H1 (cell line): ENCODE measurements at regions not wholly inside any gene's neighbourhood (a gene's known extent, or its start where the extent isn't known, plus 50 kb on each side); places are given as distances from the start of the nearest gene placed in this dataset.

Experiments
- EZH2 ChIP-seq: fragments of 200-600 bp; sonication (generic); IDR thresholded peaks from 2 replicates; pipeline ENCODE4 v1.7.1; 2012; ENCODE audit warnings: low read depth, mild to moderate bottlenecking, moderate library complexity, low read length, inconsistent platforms; ENCODE audit not compliant: severe bottlenecking
- JUND ChIP-seq: IDR thresholded peaks from 2 replicates; pipeline ENCODE4 v1.6.1; 2011; ENCODE audit warnings: mild to moderate bottlenecking, improper control_type of control experiment, low read length
- TF ChIP-seq, protein P1 (sequence below), 3 experiments: IDR thresholded peaks; 1 replicate in 2 of 3; 2 replicates in 1 of 3; pipeline versions ENCODE4 v1.5.1 to v1.6.1; 2011; ENCODE audit warnings: low read length in 3 of 3, mild to moderate bottlenecking in 3 of 3, inconsistent platforms in 2 of 3, low read depth in 1 of 3, moderate library complexity in 1 of 3; ENCODE audit not compliant: insufficient read depth in 1 of 3; ENCODE audit errors: control extremely low read depth in 1 of 3

DNA sequence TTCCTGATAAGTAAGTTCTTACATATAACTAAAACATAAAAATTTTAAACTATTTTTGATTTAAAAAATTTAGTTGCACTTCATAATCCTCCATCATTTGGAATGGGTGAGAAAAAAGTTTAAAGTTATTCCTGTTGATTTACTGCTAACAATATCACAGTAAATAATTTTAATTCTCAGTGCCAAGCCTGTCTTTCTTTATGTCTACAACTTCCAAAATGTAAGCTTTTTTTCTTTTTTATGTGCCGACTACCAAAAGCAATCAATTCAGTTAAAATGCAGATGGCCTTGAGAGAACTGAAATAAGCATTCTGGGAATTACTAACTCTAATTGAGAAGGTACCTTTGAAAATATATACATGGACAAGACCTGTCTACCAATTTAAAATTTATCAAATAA, 1224.3 kb upstream of the B3GALT2 start:
- no peak for TF ChIP-seq EZH2
- TF ChIP-seq JUND: no peak
- TF ChIP-seq, protein P1, sequence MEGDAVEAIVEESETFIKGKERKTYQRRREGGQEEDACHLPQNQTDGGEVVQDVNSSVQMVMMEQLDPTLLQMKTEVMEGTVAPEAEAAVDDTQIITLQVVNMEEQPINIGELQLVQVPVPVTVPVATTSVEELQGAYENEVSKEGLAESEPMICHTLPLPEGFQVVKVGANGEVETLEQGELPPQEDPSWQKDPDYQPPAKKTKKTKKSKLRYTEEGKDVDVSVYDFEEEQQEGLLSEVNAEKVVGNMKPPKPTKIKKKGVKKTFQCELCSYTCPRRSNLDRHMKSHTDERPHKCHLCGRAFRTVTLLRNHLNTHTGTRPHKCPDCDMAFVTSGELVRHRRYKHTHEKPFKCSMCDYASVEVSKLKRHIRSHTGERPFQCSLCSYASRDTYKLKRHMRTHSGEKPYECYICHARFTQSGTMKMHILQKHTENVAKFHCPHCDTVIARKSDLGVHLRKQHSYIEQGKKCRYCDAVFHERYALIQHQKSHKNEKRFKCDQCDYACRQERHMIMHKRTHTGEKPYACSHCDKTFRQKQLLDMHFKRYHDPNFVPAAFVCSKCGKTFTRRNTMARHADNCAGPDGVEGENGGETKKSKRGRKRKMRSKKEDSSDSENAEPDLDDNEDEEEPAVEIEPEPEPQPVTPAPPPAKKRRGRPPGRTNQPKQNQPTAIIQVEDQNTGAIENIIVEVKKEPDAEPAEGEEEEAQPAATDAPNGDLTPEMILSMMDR (IDR thresholded peaks at IDR 0.05; ENCODE audit: control extremely low read depth in 1 of 3, insufficient read depth in 1 of 3, low read depth in 1 of 3, low read length in 3 of 3): no peak
